ENCODE measurements at regions not wholly inside any gene's neighbourhood (a gene's known extent, or its start where the extent isn't known, plus 50 kb on each side); places are given as distances from the start of the nearest gene placed in this dataset.

DNA sequence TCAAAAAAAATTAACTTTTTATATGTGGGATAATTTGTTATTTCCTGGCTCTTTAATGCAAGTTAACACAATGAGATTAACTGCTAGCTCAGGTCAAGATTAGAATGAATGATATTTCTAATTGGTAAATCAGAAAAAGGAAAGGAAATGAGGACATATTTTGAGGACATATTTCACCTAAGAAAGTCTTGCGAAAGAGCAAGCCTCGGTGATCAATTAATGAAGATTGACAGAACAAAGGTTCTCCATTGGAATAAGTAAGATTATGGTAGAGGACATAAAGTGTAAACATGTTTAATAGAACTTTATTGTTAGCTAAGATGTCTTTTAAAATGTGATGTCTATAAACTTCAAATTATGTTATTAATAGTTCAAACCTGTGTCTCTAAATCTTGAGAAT, 1617.8 kb downstream of the KCNT2 start:
- no peak for TF ChIP-seq EZH2 (IDR thresholded peaks at IDR 0.05; ENCODE audit: low read depth)
- TF ChIP-seq, protein P1, sequence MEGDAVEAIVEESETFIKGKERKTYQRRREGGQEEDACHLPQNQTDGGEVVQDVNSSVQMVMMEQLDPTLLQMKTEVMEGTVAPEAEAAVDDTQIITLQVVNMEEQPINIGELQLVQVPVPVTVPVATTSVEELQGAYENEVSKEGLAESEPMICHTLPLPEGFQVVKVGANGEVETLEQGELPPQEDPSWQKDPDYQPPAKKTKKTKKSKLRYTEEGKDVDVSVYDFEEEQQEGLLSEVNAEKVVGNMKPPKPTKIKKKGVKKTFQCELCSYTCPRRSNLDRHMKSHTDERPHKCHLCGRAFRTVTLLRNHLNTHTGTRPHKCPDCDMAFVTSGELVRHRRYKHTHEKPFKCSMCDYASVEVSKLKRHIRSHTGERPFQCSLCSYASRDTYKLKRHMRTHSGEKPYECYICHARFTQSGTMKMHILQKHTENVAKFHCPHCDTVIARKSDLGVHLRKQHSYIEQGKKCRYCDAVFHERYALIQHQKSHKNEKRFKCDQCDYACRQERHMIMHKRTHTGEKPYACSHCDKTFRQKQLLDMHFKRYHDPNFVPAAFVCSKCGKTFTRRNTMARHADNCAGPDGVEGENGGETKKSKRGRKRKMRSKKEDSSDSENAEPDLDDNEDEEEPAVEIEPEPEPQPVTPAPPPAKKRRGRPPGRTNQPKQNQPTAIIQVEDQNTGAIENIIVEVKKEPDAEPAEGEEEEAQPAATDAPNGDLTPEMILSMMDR (conservative IDR thresholded peaks at IDR 0.05) = no peak

Data from PC-9 (cell line).